HG03575 (cell line): ENCODE measurements at regions not wholly inside any gene's neighbourhood (a gene's known extent, or its start where the extent isn't known, plus 50 kb on each side); places are given as distances from the start of the nearest gene placed in this dataset.
"Not testable (repeated sequence)": the region's sequence is repeated elsewhere in the genome, so short reads cannot be mapped to it uniquely, and the experiment has no call there.

Experiments used
- ATAC-seq: cut with Tn5 transposase; IDR thresholded peaks from one replicate; pipeline ENCODE4 v1.9.1; 2021; ENCODE audit not compliant: unreplicated experiment, insufficient number of reproducible peaks, low FRiP score; ENCODE audit errors: extremely low read depth

GRCh38 chr5:120106912-120107525 lies 357.1 kb upstream of the PRR16 start:
- no peak for ATAC-seq

GRCh38 chr5:120108586-120109248 lies 355.4 kb upstream of the PRR16 start:
- no peak for ATAC-seq

GRCh38 chr5:120122703-120123102 lies 341.4 kb upstream of the PRR16 start:
- no peak for ATAC-seq

- no peak for ATAC-seq
These were observed 340.1 kb upstream of the PRR16 start for GRCh38 chr5:120124031-120124430.

GRCh38 chr5:120124961-120125360 lies 339.1 kb upstream of the PRR16 start:
- no peak for ATAC-seq

GRCh38 chr5:120132347-120132746 lies 331.8 kb upstream of the PRR16 start:
- not testable (repeated sequence) for ATAC-seq

GRCh38 chr5:120134944-120135343 lies 329.2 kb upstream of the PRR16 start:
- no peak for ATAC-seq

- no peak for ATAC-seq
These were observed 326.5 kb upstream of the PRR16 start for GRCh38 chr5:120137582-120137981.

- ATAC-seq: no peak
These were observed 325.1 kb upstream of the PRR16 start for GRCh38 chr5:120139039-120139438.

GRCh38 chr5:120140501-120140900 lies 323.6 kb upstream of the PRR16 start:
- no peak for ATAC-seq

- ATAC-seq: no peak
These were observed 323.0 kb upstream of the PRR16 start for GRCh38 chr5:120141076-120141475.

GRCh38 chr5:120146787-120147186 lies 317.3 kb upstream of the PRR16 start:
- no peak for ATAC-seq

GRCh38 chr5:120147911-120148310 lies 316.2 kb upstream of the PRR16 start:
- ATAC-seq: not testable (repeated sequence)

GRCh38 chr5:120150770-120151169 lies 313.3 kb upstream of the PRR16 start:
- no peak for ATAC-seq

GRCh38 chr5:120151181-120151580 lies 312.9 kb upstream of the PRR16 start:
- ATAC-seq: no peak

- no peak for ATAC-seq
These were observed 312.3 kb upstream of the PRR16 start for GRCh38 chr5:120151825-120152224.

- ATAC-seq: no peak
These were observed 311.6 kb upstream of the PRR16 start for GRCh38 chr5:120152472-120152871.

- no peak for ATAC-seq
These were observed 311.2 kb upstream of the PRR16 start for GRCh38 chr5:120152931-120153330.

- no peak for ATAC-seq
These were observed 310.5 kb upstream of the PRR16 start for GRCh38 chr5:120153551-120153950.

GRCh38 chr5:120155873-120156272 lies 308.2 kb upstream of the PRR16 start:
- no peak for ATAC-seq

GRCh38 chr5:120158211-120158610 lies 305.9 kb upstream of the PRR16 start:
- ATAC-seq: no peak
